ENCODE measurements at regions not wholly inside any gene's neighbourhood (a gene's known extent, or its start where the extent isn't known, plus 50 kb on each side); places are given as distances from the start of the nearest gene placed in this dataset.

- TF ChIP-seq CTCF (conservative IDR thresholded peaks at IDR 0.05 in 1 of 2, IDR thresholded peaks at IDR 0.05 in 1 of 2; ENCODE audit: extremely low read depth in 1 of 2, insufficient read depth in 1 of 2, low read depth in 1 of 2, low read length in 2 of 2) (no peak), EZH2 (IDR thresholded peaks at IDR 0.05; ENCODE audit: borderline replicate concordance, low read length) (no peak)
Observed at GRCh38 chr5:8570528-8570927, 701.6 kb downstream of the MTRR start.
